ENCODE measurements at regions not wholly inside any gene's neighbourhood (a gene's known extent, or its start where the extent isn't known, plus 50 kb on each side); places are given as distances from the start of the nearest gene placed in this dataset.

GRCh38 chr3:193842029-193842798 is 249.2 kb downstream of the OPA1 start:
- ATAC-seq (ENCODE audit: low FRiP score) = no peak
- no peak for DNase-seq (ENCODE audit: low spot score)
- TF ChIP-seq CTCF (IDR thresholded peaks at IDR 0.05) = no peak

GRCh38 chr3:193842832-193843473 is 249.9 kb downstream of the OPA1 start:
- no peak for ATAC-seq (ENCODE audit: low FRiP score)
- DNase-seq (ENCODE audit: low spot score) = no peak
- no peak for TF ChIP-seq CTCF (IDR thresholded peaks at IDR 0.05)

- ATAC-seq (ENCODE audit: low FRiP score) (no peak), DNase-seq (ENCODE audit: low spot score) (no peak)
- TF ChIP-seq CTCF (IDR thresholded peaks at IDR 0.05) = no peak
These were observed 250.7 kb downstream of the OPA1 start for GRCh38 chr3:193843474-193844301.

GRCh38 chr3:193844472-193844871 is 251.5 kb downstream of the OPA1 start:
- ATAC-seq (ENCODE audit: low FRiP score) (no peak), DNase-seq (ENCODE audit: low spot score) (no peak)
- no peak for TF ChIP-seq CTCF (IDR thresholded peaks at IDR 0.05)

GRCh38 chr3:193845144-193845543 is 252.1 kb downstream of the OPA1 start:
- ATAC-seq (ENCODE audit: low FRiP score) (no peak), DNase-seq (ENCODE audit: low spot score) (no peak)
- TF ChIP-seq CTCF (IDR thresholded peaks at IDR 0.05) = no peak

- no peak for TF ChIP-seq CTCF (IDR thresholded peaks at IDR 0.05)
- ATAC-seq (ENCODE audit: low FRiP score) (no peak), DNase-seq (ENCODE audit: low spot score) (no peak)
These were observed 253.6 kb downstream of the OPA1 start for GRCh38 chr3:193846569-193846968.
